GM19351 (cell line): ENCODE measurements at regions not wholly inside any gene's neighbourhood (a gene's known extent, or its start where the extent isn't known, plus 50 kb on each side); places are given as distances from the start of the nearest gene placed in this dataset.

ENCODE experiments used
- ATAC-seq: cut with Tn5 transposase; IDR thresholded peaks from one replicate; pipeline ENCODE4 v1.9.1; 2021; ENCODE audit warnings: mild to moderate bottlenecking, moderate library complexity; ENCODE audit not compliant: unreplicated experiment

GRCh38 chr21:14736162-14736561 lies 190.0 kb upstream of the SAMSN1 start:
- peak; percentile 79 for ATAC-seq

- ATAC-seq, result no peak
These were observed 188.7 kb upstream of the SAMSN1 start for GRCh38 chr21:14734833-14735232.

GRCh38 chr21:14734191-14734590 lies 188.1 kb upstream of the SAMSN1 start:
- peak; percentile 42 for ATAC-seq

- no peak for ATAC-seq
These were observed 179.1 kb upstream of the SAMSN1 start for GRCh38 chr21:14725219-14725618.

GRCh38 chr21:14722841-14723483 lies 176.8 kb upstream of the SAMSN1 start:
- no peak for ATAC-seq

GRCh38 chr21:14720237-14720636 lies 174.1 kb upstream of the SAMSN1 start:
- ATAC-seq, result no peak

GRCh38 chr21:14718951-14719350 lies 172.8 kb upstream of the SAMSN1 start:
- no peak for ATAC-seq

GRCh38 chr21:14716761-14717396 lies 170.8 kb upstream of the SAMSN1 start:
- no peak for ATAC-seq

- no peak for ATAC-seq
These were observed 167.0 kb upstream of the SAMSN1 start for GRCh38 chr21:14713109-14713508.

GRCh38 chr21:14712121-14712715 lies 166.1 kb upstream of the SAMSN1 start:
- no peak for ATAC-seq

GRCh38 chr21:14711287-14711686 lies 165.2 kb upstream of the SAMSN1 start:
- no peak for ATAC-seq

- no peak for ATAC-seq
These were observed 161.5 kb upstream of the SAMSN1 start for GRCh38 chr21:14707511-14708020.

GRCh38 chr21:14706712-14707510 lies 160.8 kb upstream of the SAMSN1 start:
- ATAC-seq, result no peak

- ATAC-seq, result no peak
These were observed 153.6 kb upstream of the SAMSN1 start for GRCh38 chr21:14699433-14700407.

- ATAC-seq, result no peak
These were observed 151.7 kb upstream of the SAMSN1 start for GRCh38 chr21:14697769-14698168.

GRCh38 chr21:14694817-14695216 lies 148.7 kb upstream of the SAMSN1 start:
- no peak for ATAC-seq

GRCh38 chr21:14693997-14694396 lies 147.9 kb upstream of the SAMSN1 start:
- no peak for ATAC-seq

GRCh38 chr21:14691914-14692313 lies 145.8 kb upstream of the SAMSN1 start:
- no peak for ATAC-seq

GRCh38 chr21:14690886-14691285 lies 144.8 kb upstream of the SAMSN1 start:
- ATAC-seq, result no peak

- no peak for ATAC-seq
These were observed 142.8 kb upstream of the SAMSN1 start for GRCh38 chr21:14688936-14689335.
